HUDEP-2 (cell line): ENCODE measurements at regions not wholly inside any gene's neighbourhood (a gene's known extent, or its start where the extent isn't known, plus 50 kb on each side); places are given as distances from the start of the nearest gene placed in this dataset.
"Not testable (repeated sequence)": the region's sequence is repeated elsewhere in the genome, so short reads cannot be mapped to it uniquely, and the experiment has no call there.

Source experiments
- DNase-seq, 76 experiments: peaks; one replicate each; lab custom pipeline; 2025; ENCODE audit not compliant: unreplicated experiment in 76 of 76; lab: John Stamatoyannopoulos, UW

GRCh38 chr12:78568321-78569020 lies 296.1 kb upstream of the SYT1 start:
- DNase-seq, result no peak

GRCh38 chr12:78571953-78572352 lies 292.6 kb upstream of the SYT1 start:
- no peak for DNase-seq

GRCh38 chr12:78575208-78575607 lies 289.4 kb upstream of the SYT1 start:
- not testable (repeated sequence) for DNase-seq

GRCh38 chr12:78579846-78580245 lies 284.7 kb upstream of the SYT1 start:
- no peak for DNase-seq

GRCh38 chr12:78580296-78580695 lies 284.3 kb upstream of the SYT1 start:
- no peak for DNase-seq

- peak in 5 of 76 experiments; percentile 2 to 33 (median 7) for DNase-seq
Observed at GRCh38 chr12:78584695-78585094, 279.9 kb upstream of the SYT1 start.

- DNase-seq, result no peak
Observed at GRCh38 chr12:78585132-78585531, 279.4 kb upstream of the SYT1 start.

GRCh38 chr12:78586790-78587189 lies 277.8 kb upstream of the SYT1 start:
- no peak for DNase-seq

- DNase-seq, result no peak
Observed at GRCh38 chr12:78599366-78599765, 265.2 kb upstream of the SYT1 start.

GRCh38 chr12:78600541-78600940 lies 264.0 kb upstream of the SYT1 start:
- no peak for DNase-seq

- no peak for DNase-seq
Observed at GRCh38 chr12:78611504-78611903, 253.1 kb upstream of the SYT1 start.

- DNase-seq, result no peak
Observed at GRCh38 chr12:78612190-78612589, 252.4 kb upstream of the SYT1 start.

- no peak for DNase-seq
Observed at GRCh38 chr12:78617683-78618082, 246.9 kb upstream of the SYT1 start.

- DNase-seq, result no peak
Observed at GRCh38 chr12:78622529-78623195, 241.9 kb upstream of the SYT1 start.

- no peak for DNase-seq
Observed at GRCh38 chr12:78628491-78629100, 236.0 kb upstream of the SYT1 start.

- no peak for DNase-seq
Observed at GRCh38 chr12:78636231-78636855, 228.2 kb upstream of the SYT1 start.

- no peak for DNase-seq
Observed at GRCh38 chr12:78641837-78642423, 222.6 kb upstream of the SYT1 start.

GRCh38 chr12:78645956-78646355 lies 218.6 kb upstream of the SYT1 start:
- no peak for DNase-seq

GRCh38 chr12:78651755-78652154 lies 212.8 kb upstream of the SYT1 start:
- no peak for DNase-seq

GRCh38 chr12:78666584-78666983 lies 198.0 kb upstream of the SYT1 start:
- no peak for DNase-seq

- DNase-seq, result no peak
Observed at GRCh38 chr12:78671295-78671694, 193.3 kb upstream of the SYT1 start.
